ENCODE measurements at regions not wholly inside any gene's neighbourhood (a gene's known extent, or its start where the extent isn't known, plus 50 kb on each side); places are given as distances from the start of the nearest gene placed in this dataset.

- TF ChIP-seq POLR2AphosphoS5 (IDR thresholded peaks at IDR 0.05) (no peak), CTCF (IDR thresholded peaks at IDR 0.05) (no peak)
Observed at GRCh38 chr19:31499281-31500196, 150.3 kb upstream of the TSHZ3 start.
